ENCODE measurements at regions not wholly inside any gene's neighbourhood (a gene's known extent, or its start where the extent isn't known, plus 50 kb on each side); places are given as distances from the start of the nearest gene placed in this dataset.
A peak's percentile ranks its signal among the peaks of the same experiment; 100 is the strongest.

GRCh38 chr9:109914280-109915027 is 134.5 kb downstream of the PALM2AKAP2 start:
- Histone ChIP-seq H3K9me3 (ENCODE audit: low read length) (no peaks in the 10 kb centered on the region), H3K4me2 (ENCODE audit: low read length) (no peak overlapping the region), H3F3A (ENCODE audit: low read length, unreplicated experiment) (no peaks in the 10 kb centered on the region), H3K36me3 (ENCODE audit: low read depth, low read length) (no peaks in the 10 kb centered on the region), H3K4me3 (ENCODE audit: low read length) (no peak overlapping the region), H4K20me1 (ENCODE audit: low read length) (no peaks in the 10 kb centered on the region), H3K9me2 (replicated peaks; ENCODE audit: low read length) (no peaks in the 10 kb centered on the region), H2AFZ (ENCODE audit: low read length) (no peak overlapping the region), H3K79me2 (ENCODE audit: low read length) (no peaks in the 10 kb centered on the region), H3K9ac (ENCODE audit: low read length) (no peak overlapping the region), H3K4me1 (ENCODE audit: insufficient read depth, low read length) (peaks cover 40% of the 10 kb centered on the region), H3K27me3 (ENCODE audit: low read length) (no peaks in the 10 kb centered on the region), H3K27ac (ENCODE audit: low read length) (no peak overlapping the region)
- DNase-seq (peak; percentile 43), ATAC-seq (no peak)
- intact Hi-C loops (cut with micrococcal nuclease), result no loop called here
- ChIA-PET POLR2A (ENCODE audit: unreplicated experiment) (no interaction called here), CTCF (no interaction called here)
- BruUV-seq (replicated peaks), result no TSS peak
- no peak for TF ChIP-seq CTCF (conservative IDR thresholded peaks at IDR 0.05; ENCODE audit: low read depth, low read length)
- no peak for TF ChIP-seq EZH2 (IDR thresholded peaks at IDR 0.05; ENCODE audit: low read length, unreplicated experiment)
- TF ChIP-seq EZH2phosphoT487 (IDR thresholded peaks at IDR 0.05; ENCODE audit: borderline replicate concordance, low read length), result no peak

DNA sequence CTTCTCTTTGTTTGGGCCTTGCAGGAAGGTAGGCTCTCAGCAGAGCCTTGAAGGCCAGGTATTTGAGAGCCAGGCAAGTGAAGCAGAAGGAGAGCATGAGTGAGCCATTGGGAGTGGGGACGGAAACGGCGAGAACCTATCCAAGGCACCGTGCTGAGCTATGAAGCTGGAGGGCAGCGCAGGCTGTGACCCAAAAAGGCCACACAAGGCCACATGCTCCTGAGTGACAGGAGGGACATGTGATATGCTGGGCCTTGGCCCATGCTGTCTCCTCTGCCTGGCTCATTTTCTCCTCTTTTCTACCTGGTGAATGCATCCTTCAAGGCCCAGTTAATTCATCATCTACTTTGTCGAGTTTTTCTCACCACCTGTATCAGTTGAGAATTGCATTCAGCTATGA is 136.3 kb downstream of the PALM2AKAP2 start:
- intact Hi-C loops (cut with micrococcal nuclease), result no loop called here
- ChIA-PET POLR2A (ENCODE audit: unreplicated experiment) (no interaction called here), CTCF (no interaction called here)
- no peaks in the 10 kb centered on the region for H3K9me3 ChIP-seq (ENCODE audit: low read length)
- no peaks in the 10 kb centered on the region for H4K20me1 ChIP-seq (ENCODE audit: low read length)
- H2AFZ ChIP-seq (ENCODE audit: low read length), result no peak overlapping the region
- no peaks in the 10 kb centered on the region for H3F3A ChIP-seq (ENCODE audit: low read length, unreplicated experiment)
- H3K4me1 ChIP-seq (ENCODE audit: insufficient read depth, low read length), result peaks cover 29% of the 10 kb centered on the region
- ATAC-seq (no peak), DNase-seq (no peak)
- no peak overlapping the region for H3K4me2 ChIP-seq (ENCODE audit: low read length)
- no peak overlapping the region for H3K9ac ChIP-seq (ENCODE audit: low read length)
- no peaks in the 10 kb centered on the region for H3K36me3 ChIP-seq (ENCODE audit: low read depth, low read length)
- no peaks in the 10 kb centered on the region for H3K79me2 ChIP-seq (ENCODE audit: low read length)
- TF ChIP-seq EZH2phosphoT487 (IDR thresholded peaks at IDR 0.05; ENCODE audit: borderline replicate concordance, low read length) (no peak), CTCF (conservative IDR thresholded peaks at IDR 0.05; ENCODE audit: low read depth, low read length) (no peak), EZH2 (IDR thresholded peaks at IDR 0.05; ENCODE audit: low read length, unreplicated experiment) (no peak)
- H3K27me3 ChIP-seq (ENCODE audit: low read length), result no peaks in the 10 kb centered on the region
- no peak overlapping the region for H3K27ac ChIP-seq (ENCODE audit: low read length)
- no peaks in the 10 kb centered on the region for H3K9me2 ChIP-seq (replicated peaks; ENCODE audit: low read length)
- BruUV-seq (replicated peaks), result no TSS peak
- no peak overlapping the region for H3K4me3 ChIP-seq (ENCODE audit: low read length)

GRCh38 chr9:109918339-109919163 is 138.6 kb downstream of the PALM2AKAP2 start:
- Histone ChIP-seq H3K4me3 (ENCODE audit: low read length) (no peak overlapping the region), H3K9me3 (ENCODE audit: low read length) (no peaks in the 10 kb centered on the region), H3F3A (ENCODE audit: low read length, unreplicated experiment) (no peaks in the 10 kb centered on the region), H3K27ac (ENCODE audit: low read length) (no peak overlapping the region), H4K20me1 (ENCODE audit: low read length) (no peaks in the 10 kb centered on the region), H3K79me2 (ENCODE audit: low read length) (no peaks in the 10 kb centered on the region), H3K9ac (ENCODE audit: low read length) (no peak overlapping the region), H3K4me1 (ENCODE audit: insufficient read depth, low read length) (peaks cover 14% of the 10 kb centered on the region), H3K9me2 (replicated peaks; ENCODE audit: low read length) (no peaks in the 10 kb centered on the region), H3K36me3 (ENCODE audit: low read depth, low read length) (no peaks in the 10 kb centered on the region), H3K27me3 (ENCODE audit: low read length) (no peaks in the 10 kb centered on the region), H3K4me2 (ENCODE audit: low read length) (no peak overlapping the region), H2AFZ (ENCODE audit: low read length) (no peak overlapping the region)
- TF ChIP-seq CTCF (conservative IDR thresholded peaks at IDR 0.05; ENCODE audit: low read depth, low read length), result no peak
- TF ChIP-seq EZH2 (IDR thresholded peaks at IDR 0.05; ENCODE audit: low read length, unreplicated experiment), result no peak
- no peak for TF ChIP-seq EZH2phosphoT487 (IDR thresholded peaks at IDR 0.05; ENCODE audit: borderline replicate concordance, low read length)
- DNase-seq, result no peak
- no peak for ATAC-seq
- ChIA-PET POLR2A (ENCODE audit: unreplicated experiment) (no interaction called here), CTCF (no interaction called here)
- BruUV-seq (replicated peaks), result no TSS peak
- intact Hi-C loops (cut with micrococcal nuclease), result no loop called here

All from PC-3 (cell line).